ENCODE measurements at regions not wholly inside any gene's neighbourhood (a gene's known extent, or its start where the extent isn't known, plus 50 kb on each side); places are given as distances from the start of the nearest gene placed in this dataset.

GRCh38 chr9:109549386-109549785, 51.3 kb upstream of the PTPN3 start:
- TF ChIP-seq, protein P1, sequence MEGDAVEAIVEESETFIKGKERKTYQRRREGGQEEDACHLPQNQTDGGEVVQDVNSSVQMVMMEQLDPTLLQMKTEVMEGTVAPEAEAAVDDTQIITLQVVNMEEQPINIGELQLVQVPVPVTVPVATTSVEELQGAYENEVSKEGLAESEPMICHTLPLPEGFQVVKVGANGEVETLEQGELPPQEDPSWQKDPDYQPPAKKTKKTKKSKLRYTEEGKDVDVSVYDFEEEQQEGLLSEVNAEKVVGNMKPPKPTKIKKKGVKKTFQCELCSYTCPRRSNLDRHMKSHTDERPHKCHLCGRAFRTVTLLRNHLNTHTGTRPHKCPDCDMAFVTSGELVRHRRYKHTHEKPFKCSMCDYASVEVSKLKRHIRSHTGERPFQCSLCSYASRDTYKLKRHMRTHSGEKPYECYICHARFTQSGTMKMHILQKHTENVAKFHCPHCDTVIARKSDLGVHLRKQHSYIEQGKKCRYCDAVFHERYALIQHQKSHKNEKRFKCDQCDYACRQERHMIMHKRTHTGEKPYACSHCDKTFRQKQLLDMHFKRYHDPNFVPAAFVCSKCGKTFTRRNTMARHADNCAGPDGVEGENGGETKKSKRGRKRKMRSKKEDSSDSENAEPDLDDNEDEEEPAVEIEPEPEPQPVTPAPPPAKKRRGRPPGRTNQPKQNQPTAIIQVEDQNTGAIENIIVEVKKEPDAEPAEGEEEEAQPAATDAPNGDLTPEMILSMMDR (IDR thresholded peaks at IDR 0.05; ENCODE audit: control extremely low read depth, extremely low read depth, low read depth, missing control alignments), result no peak
- DNase-seq (ENCODE audit: extremely low spot score), result no peak
- CTCF ChIA-PET, result no interaction called here
- POLR2A ChIA-PET, result no interaction called here

DNA sequence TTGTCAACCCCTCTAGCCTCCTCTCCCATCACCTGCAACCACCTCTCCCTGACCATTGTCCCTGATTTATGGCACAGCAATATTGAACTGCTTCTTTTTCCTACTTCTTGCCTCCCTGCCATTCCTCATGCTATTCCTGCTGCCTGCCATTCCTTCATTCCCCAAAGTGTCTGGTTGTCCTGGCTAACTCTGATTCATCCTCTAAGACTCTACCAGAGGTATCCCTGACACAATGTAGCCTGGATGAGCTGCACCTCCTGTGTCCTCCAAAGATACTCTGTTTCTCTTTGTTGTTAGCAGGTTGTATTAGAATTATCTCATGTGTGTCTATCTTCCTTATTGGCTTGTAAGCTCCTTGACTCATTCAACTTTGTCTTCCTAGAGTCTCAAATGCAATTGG, 53.5 kb upstream of the PTPN3 start:
- TF ChIP-seq, protein P1 (IDR thresholded peaks at IDR 0.05; ENCODE audit: control extremely low read depth, extremely low read depth, low read depth, missing control alignments), result no peak
- DNase-seq (ENCODE audit: extremely low spot score), result no peak
- POLR2A ChIA-PET, result no interaction called here
- CTCF ChIA-PET, result no interaction called here

DNA sequence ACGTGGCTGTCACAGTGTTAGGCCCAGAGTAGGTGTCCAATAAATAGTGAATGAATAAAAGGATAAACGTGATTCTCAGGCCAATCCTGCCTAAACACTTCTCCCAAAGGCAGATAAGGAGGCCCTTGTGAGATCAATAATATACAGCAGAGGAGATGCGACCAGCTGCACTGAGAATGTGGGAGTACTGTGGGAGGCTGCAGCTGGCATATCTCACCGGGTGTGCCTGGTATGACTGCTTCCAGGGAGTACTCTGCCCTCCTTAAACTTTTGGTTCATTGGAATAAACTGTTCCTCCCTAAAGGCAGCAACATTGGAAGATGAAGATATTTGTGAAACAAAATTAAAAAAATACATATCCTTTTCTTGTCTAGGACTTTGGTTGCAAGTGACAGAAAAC, 57.1 kb upstream of the PTPN3 start:
- TF ChIP-seq, protein P1 (IDR thresholded peaks at IDR 0.05; ENCODE audit: control extremely low read depth, extremely low read depth, low read depth, missing control alignments), result no peak
- no peak for DNase-seq (ENCODE audit: extremely low spot score)
- CTCF ChIA-PET, result interaction anchor here (0.9 kb wide), 1 partner anchor 19 kb away, joined by 6 read pairs; no protein-coding TSS in a partner anchor
- POLR2A ChIA-PET, result no interaction called here

DNA sequence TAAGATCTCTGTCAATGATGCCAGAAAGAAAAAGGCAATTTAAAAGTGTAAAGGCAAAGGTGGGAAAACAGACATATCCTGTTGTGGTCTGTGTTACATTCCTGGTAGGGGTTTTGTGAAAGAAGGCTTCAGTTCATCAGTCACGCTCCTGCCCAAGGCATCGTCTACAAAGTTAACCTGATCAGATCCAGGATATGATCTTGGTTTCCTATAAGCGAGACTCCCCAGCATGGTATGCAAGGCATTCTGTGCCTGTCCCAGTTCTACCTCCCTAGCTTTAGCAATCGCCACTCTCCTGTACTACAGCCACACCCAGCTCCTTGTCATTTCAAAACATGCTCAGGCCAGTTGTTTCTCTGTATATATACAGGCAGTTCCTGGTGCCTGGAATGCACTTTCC, 58.0 kb upstream of the PTPN3 start:
- ChIA-PET POLR2A (no interaction called here), CTCF (interaction anchor here (0.9 kb wide), 1 partner anchor 18 kb away, joined by 6 read pairs; no protein-coding TSS in a partner anchor)
- no peak for DNase-seq (ENCODE audit: extremely low spot score)
- TF ChIP-seq, protein P1 (IDR thresholded peaks at IDR 0.05; ENCODE audit: control extremely low read depth, extremely low read depth, low read depth, missing control alignments), result no peak

GRCh38 chr9:109556786-109557185, 58.7 kb upstream of the PTPN3 start:
- DNase-seq (ENCODE audit: extremely low spot score), result no peak
- ChIA-PET CTCF (no interaction called here), POLR2A (no interaction called here)
- TF ChIP-seq, protein P1 (IDR thresholded peaks at IDR 0.05; ENCODE audit: control extremely low read depth, extremely low read depth, low read depth, missing control alignments), result no peak

GRCh38 chr9:109557481-109557880, 59.4 kb upstream of the PTPN3 start:
- TF ChIP-seq, protein P1 (IDR thresholded peaks at IDR 0.05; ENCODE audit: control extremely low read depth, extremely low read depth, low read depth, missing control alignments), result no peak
- POLR2A ChIA-PET, result no interaction called here
- DNase-seq (ENCODE audit: extremely low spot score), result no peak
- CTCF ChIA-PET, result interaction anchor here (0.8 to 1.3 kb wide), 3 partner anchors 9 to 302 kb away, joined by 3 read pairs; no protein-coding TSS in a partner anchor

- DNase-seq (ENCODE audit: extremely low spot score), result no peak
- ChIA-PET POLR2A (no interaction called here), CTCF (interaction anchor here (1.3 kb wide), 2 partner anchors 15 to 301 kb away, joined by 3 to 4 read pairs; no protein-coding TSS in a partner anchor)
- TF ChIP-seq, protein P1 (IDR thresholded peaks at IDR 0.05; ENCODE audit: control extremely low read depth, extremely low read depth, low read depth, missing control alignments), result no peak
Measured at GRCh38 chr9:109558718-109559151, 60.6 kb upstream of the PTPN3 start.
